GM23338 (cell line): ENCODE measurements at regions not wholly inside any gene's neighbourhood (a gene's known extent, or its start where the extent isn't known, plus 50 kb on each side); places are given as distances from the start of the nearest gene placed in this dataset.
"Not testable (repeated sequence)": the region's sequence is repeated elsewhere in the genome, so short reads cannot be mapped to it uniquely, and the experiment has no call there.

Source experiments
- ATAC-seq: fragments of 200-7000 bp; cut with Tn5 transposase; 3 replicates; pipeline ENCODE4 v1.9.1; 2020
- DNase-seq: peaks from one replicate; pipeline ENCODE4 v3.0.0-alpha.2; 2015; ENCODE audit warnings: low spot score
- H2AFZ ChIP-seq: fragments of 200-600 bp; sonication (generic); 2 replicates; pipeline ENCODE4 v1.8.0; 2016; ENCODE audit warnings: antibody characterized with exemption, mild to moderate bottlenecking, moderate library complexity
- H3F3A ChIP-seq: fragments of 200-600 bp; sonication (generic); replicated peaks from 2 replicates; pipeline ENCODE4 v1.8.0; 2017; ENCODE audit warnings: antibody characterized with exemption, mixed run types, low read depth
- H3K27ac ChIP-seq: fragments of 200-600 bp; sonication (generic); 2 replicates; pipeline ENCODE4 v1.6.1; 2016; ENCODE audit warnings: low read depth
- H3K27me3 ChIP-seq: fragments of 200-600 bp; sonication (generic); 2 replicates; pipeline ENCODE4 v1.8.0; 2016; ENCODE audit warnings: mild to moderate bottlenecking, mixed run types, moderate library complexity; ENCODE audit not compliant: insufficient read depth
- H3K36me3 ChIP-seq: fragments of 200-600 bp; sonication (generic); 2 replicates; pipeline ENCODE4 v1.8.0; 2016; ENCODE audit warnings: mild to moderate bottlenecking; ENCODE audit not compliant: insufficient read depth
- H3K4me1 ChIP-seq: fragments of 200-600 bp; sonication (generic); 2 replicates; pipeline ENCODE4 v1.8.0; 2016; ENCODE audit warnings: mild to moderate bottlenecking, moderate library complexity; ENCODE audit not compliant: insufficient read depth
- H3K4me2 ChIP-seq: fragments of 200-600 bp; sonication (generic); 2 replicates; pipeline ENCODE4 v1.7.1; 2017; ENCODE audit warnings: mixed run types
- H3K4me3 ChIP-seq: fragments of 200-600 bp; sonication (generic); 2 replicates; pipeline ENCODE4 v1.6.1; 2016; ENCODE audit warnings: mixed run types
- H3K79me2 ChIP-seq: fragments of 200-600 bp; sonication (generic); replicated peaks from 2 replicates; pipeline ENCODE4 v1.8.0; 2017; ENCODE audit warnings: mild to moderate bottlenecking; ENCODE audit not compliant: insufficient read depth
- H3K9me2 ChIP-seq: fragments of 200-600 bp; sonication (generic); 2 replicates; pipeline ENCODE4 v1.8.0; 2017; ENCODE audit not compliant: insufficient read depth
- H4K20me1 ChIP-seq: fragments of 200-600 bp; sonication (generic); replicated peaks from 2 replicates; pipeline ENCODE4 v1.8.0; 2017; ENCODE audit warnings: mild to moderate bottlenecking; ENCODE audit not compliant: insufficient read depth
- H3K27ac Mint-ChIP-seq: 2 replicates; pipeline ENCODE4 v1.8.0; 2020; ENCODE audit warnings: inconsistent platforms, mild to moderate bottlenecking, moderate library complexity, mixed read lengths
- H3K27me3 Mint-ChIP-seq: 3 replicates; pipeline ENCODE4 v1.8.0; 2022; ENCODE audit warnings: low read depth, mild to moderate bottlenecking, moderate library complexity, mixed read lengths, inconsistent platforms; ENCODE audit not compliant: insufficient read depth, poor library complexity
- H3K36me3 Mint-ChIP-seq: 3 replicates; pipeline ENCODE4 v1.8.0; 2021; ENCODE audit warnings: low read depth, mild to moderate bottlenecking, inconsistent platforms, moderate library complexity, mixed read lengths
- H3K4me1 Mint-ChIP-seq: 3 replicates; pipeline ENCODE4 v1.8.0; 2020; ENCODE audit warnings: mild to moderate bottlenecking, inconsistent platforms, mixed read lengths
- H3K4me3 Mint-ChIP-seq: 3 replicates; pipeline ENCODE4 v1.8.0; 2021; ENCODE audit warnings: moderate library complexity, mild to moderate bottlenecking, inconsistent platforms, mixed read lengths
- H3K9me3 Mint-ChIP-seq: 3 replicates; pipeline ENCODE4 v1.8.0; 2020; ENCODE audit warnings: moderate library complexity, mild to moderate bottlenecking, inconsistent platforms, mixed read lengths
- CREB1 ChIP-seq: fragments of 250-450 bp; sonication (Bioruptor Pico); IDR thresholded peaks from 2 replicates; pipeline ENCODE4 v1.5.0; 2020; ENCODE audit warnings: low read depth, mild to moderate bottlenecking, moderate library complexity
- CTCF ChIP-seq, 2 experiments: fragments of 200-600 bp in 1 of 2; sonication (generic) in 1 of 2; conservative IDR thresholded peaks; 2 replicates each; pipeline versions ENCODE4 v1.5.1 to v1.6.1; 2016 to 2017; ENCODE audit warnings: antibody characterized with exemption in 2 of 2, low read depth in 2 of 2, mild to moderate bottlenecking in 2 of 2, moderate library complexity in 1 of 2
- ETS1 ChIP-seq: IDR thresholded peaks from 2 replicates; pipeline ENCODE4 v1.6.1; 2016; ENCODE audit warnings: antibody characterized with exemption
- EZH2 ChIP-seq: fragments of 200-600 bp; sonication (generic); IDR thresholded peaks from one replicate; pipeline ENCODE4 v1.8.0; 2017; ENCODE audit warnings: antibody characterized with exemption, mild to moderate bottlenecking, low read depth; ENCODE audit not compliant: unreplicated experiment
- JUNB ChIP-seq: IDR thresholded peaks from one replicate; pipeline ENCODE4 v1.6.1; 2016; ENCODE audit warnings: antibody characterized with exemption; ENCODE audit not compliant: unreplicated experiment
- POLR2AphosphoS5 ChIP-seq: IDR thresholded peaks from 2 replicates; pipeline ENCODE4 v1.6.1; 2016; ENCODE audit warnings: antibody characterized with exemption, low read depth
- ZNF114 ChIP-seq: fragments of 250-450 bp; sonication (Bioruptor Pico); IDR thresholded peaks from 2 replicates; pipeline ENCODE4 v1.5.0; 2020; ENCODE audit warnings: mild to moderate bottlenecking, moderate library complexity
- ZNF462 ChIP-seq: fragments of 250-450 bp; sonication (Bioruptor Pico); IDR thresholded peaks from 2 replicates; pipeline ENCODE4 v1.5.0; 2020; ENCODE audit warnings: mild to moderate bottlenecking, moderate library complexity

DNA sequence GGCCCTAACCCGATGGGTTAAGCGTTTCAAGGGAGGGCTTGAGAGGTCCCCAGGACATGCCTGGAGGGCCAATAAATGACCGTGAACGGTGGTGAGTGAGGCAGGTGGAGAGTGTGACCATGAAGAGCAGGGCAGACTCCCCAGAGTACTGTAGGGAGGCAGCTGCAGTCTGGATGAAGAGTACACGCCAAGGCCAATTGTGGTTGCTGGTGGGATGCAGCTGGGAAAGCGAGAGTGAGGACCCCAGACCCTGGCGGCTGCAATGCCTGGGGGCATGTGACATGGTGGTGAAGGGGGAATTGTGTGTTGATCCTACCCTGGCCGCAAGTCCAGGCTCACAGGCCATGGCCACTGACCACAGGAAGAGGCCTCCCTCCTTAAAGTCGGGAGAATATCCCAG is 62.9 kb downstream of the TMEM235 start (continued):
- TF ChIP-seq ZNF462 (CRISPR knock-in tag) = no peak

DNA sequence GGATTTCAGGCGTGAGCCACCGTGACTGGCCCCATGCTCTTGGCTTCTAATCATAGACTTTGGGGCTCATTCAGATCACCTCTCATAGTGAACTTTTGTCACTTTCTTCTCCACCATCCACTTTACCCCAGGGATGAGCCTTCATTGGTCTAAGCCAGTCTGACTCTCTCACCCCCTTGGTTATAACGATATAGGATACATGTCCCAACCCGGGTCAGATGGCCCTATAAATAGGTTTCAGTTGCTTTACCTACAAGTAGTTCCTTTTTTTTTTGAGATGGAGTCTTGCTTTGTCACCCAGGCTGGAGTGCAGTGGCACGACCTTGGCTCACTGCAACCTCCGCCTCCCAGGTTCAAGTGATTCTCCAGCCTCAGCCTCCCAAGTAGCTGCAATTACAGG is 61.7 kb downstream of the TMEM235 start:
- H3K27me3 Mint-ChIP-seq, H3K4me1 Mint-ChIP-seq, H3K36me3 Mint-ChIP-seq, H2AFZ ChIP-seq, H3K36me3 ChIP-seq, DNase-seq, H4K20me1 ChIP-seq, H3K27ac Mint-ChIP-seq, H3K4me3 ChIP-seq, H3K27ac ChIP-seq, H3K4me2 ChIP-seq, H3K4me1 ChIP-seq, H3K9me3 Mint-ChIP-seq, H3K27me3 ChIP-seq, H3K79me2 ChIP-seq, H3F3A ChIP-seq, H3K9me2 ChIP-seq, ATAC-seq, H3K4me3 Mint-ChIP-seq: not testable (repeated sequence)

DNA sequence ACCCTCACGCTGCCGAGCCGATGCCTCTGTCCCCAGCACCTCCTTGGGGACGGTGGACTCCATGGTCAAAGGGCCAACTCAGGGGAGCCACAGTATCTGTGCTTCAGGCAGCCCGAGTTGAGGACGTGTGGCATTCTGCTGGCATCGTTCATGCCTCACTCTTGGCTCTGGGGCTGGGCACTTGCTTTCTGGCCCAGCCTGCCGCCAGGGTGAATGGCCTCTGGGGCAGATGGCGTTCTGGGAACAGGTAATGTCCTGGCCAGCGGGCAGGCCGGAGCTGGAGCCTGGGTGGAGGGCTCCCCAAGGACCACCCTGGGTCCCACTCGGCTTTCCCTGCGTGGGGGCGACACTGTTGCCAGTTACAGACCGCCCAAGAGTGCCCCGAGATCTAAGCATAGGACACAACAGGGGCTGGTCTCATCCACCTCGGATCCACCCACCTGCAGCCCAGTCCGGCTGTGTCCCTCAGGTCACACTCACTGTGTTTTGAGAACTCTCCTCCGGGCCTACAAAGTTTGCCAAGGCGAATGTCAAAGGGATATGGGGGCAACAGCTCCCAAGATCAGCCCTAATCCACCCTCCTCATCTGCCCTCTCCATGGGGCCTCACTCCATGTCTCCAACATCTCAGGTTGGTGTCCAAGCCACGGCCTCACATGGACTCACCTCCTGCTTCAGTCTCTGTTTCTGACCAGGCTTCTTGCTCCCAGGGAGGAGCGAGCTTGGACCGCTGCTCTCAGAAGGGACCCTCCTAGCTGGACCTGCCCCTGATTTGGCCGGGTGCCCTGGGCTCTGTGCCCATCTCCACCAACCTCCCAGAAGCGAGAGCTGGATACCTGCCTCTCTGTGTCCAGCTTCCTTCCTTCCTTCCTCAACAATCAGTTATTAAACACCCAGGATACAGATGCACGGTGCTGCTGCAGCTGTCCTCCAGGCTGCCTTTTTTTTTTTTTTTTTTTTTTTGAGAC is 60.8 kb downstream of the TMEM235 start:
- Histone ChIP-seq H3K4me1 (no peaks in the 10 kb centered on the region), H3K4me2 (no peak overlapping the region), H3F3A (no peaks in the 10 kb centered on the region), H3K79me2 (no peaks in the 10 kb centered on the region), H3K4me3 (no peak overlapping the region), H4K20me1 (no peaks in the 10 kb centered on the region), H2AFZ (no peak overlapping the region), H3K36me3 (no peaks in the 10 kb centered on the region), H3K9me2 (no peaks in the 10 kb centered on the region), H3K27ac (no peak overlapping the region), H3K27me3 (no peaks in the 10 kb centered on the region)
- ATAC-seq = no peak
- Mint-ChIP-seq H3K36me3 (no peaks in the 10 kb centered on the region), H3K4me1 (no peaks in the 10 kb centered on the region; the same call in 2 of the 3 replicates), H3K27me3 (peaks cover 7% of the 10 kb centered on the region), H3K4me3 (no peak overlapping the region), H3K27ac (no peak overlapping the region), H3K9me3 (no peaks in the 10 kb centered on the region; the same call in 2 of the 3 replicates)
- DNase-seq = no peak
- TF ChIP-seq CTCF (conservative IDR thresholded peaks at IDR 0.05; ENCODE audit: low read depth in 2 of 2) = no peak
- TF ChIP-seq ZNF114 (CRISPR knock-in tag) = no peak
- no peak for TF ChIP-seq CREB1
- no peak for TF ChIP-seq ETS1
- TF ChIP-seq JUNB = no peak
- TF ChIP-seq EZH2 = no peak
- TF ChIP-seq POLR2AphosphoS5 = no peak
